Neural cell (in vitro differentiated cells): ENCODE measurements at regions not wholly inside any gene's neighbourhood (a gene's known extent, or its start where the extent isn't known, plus 50 kb on each side); places are given as distances from the start of the nearest gene placed in this dataset.

ENCODE experiments used
- H2AFZ ChIP-seq: fragments of 200-600, 300-800 bp; sonication (generic), shearing (Covaris generic); 2 replicates; pipeline ENCODE4 v1.6.0; 2014; ENCODE audit warnings: low read depth, mild to moderate bottlenecking, antibody characterized with exemption, low read length, moderate library complexity
- H3F3A ChIP-seq: fragments of 200-600 bp; shearing (Covaris generic); 2 replicates; pipeline ENCODE4 v1.6.1; 2016; ENCODE audit warnings: mild to moderate bottlenecking, moderate library complexity, mixed read lengths, antibody characterized with exemption, low read length; ENCODE audit not compliant: insufficient read depth, poor library complexity, severe bottlenecking
- H3K27ac ChIP-seq: fragments of 200-600, 300-800 bp; sonication (generic), shearing (Covaris generic); 2 replicates; pipeline ENCODE4 v1.5.1; 2014; ENCODE audit warnings: mild to moderate bottlenecking, low read length, moderate library complexity
- H3K27me3 ChIP-seq: fragments of 300-800, 200-600 bp; sonication (generic), shearing (Covaris generic); 2 replicates; pipeline ENCODE4 v1.6.0; 2014; ENCODE audit warnings: mild to moderate bottlenecking, low read depth, low read length, moderate library complexity; ENCODE audit not compliant: insufficient read depth
- H3K36me3 ChIP-seq: fragments of 300-800, 200-600 bp; sonication (generic), shearing (Covaris generic); 2 replicates; pipeline ENCODE4 v1.5.1; 2014; ENCODE audit warnings: mild to moderate bottlenecking, antibody characterized with exemption, low read length, moderate library complexity; ENCODE audit not compliant: insufficient read depth
- H3K4me2 ChIP-seq: fragments of 300-800, 200-600 bp; sonication (generic), shearing (Covaris generic); 2 replicates; pipeline ENCODE4 v1.6.0; 2014; ENCODE audit warnings: mild to moderate bottlenecking, low read length
- H3K4me3 ChIP-seq: fragments of 300-800, 200-600 bp; sonication (generic), shearing (Covaris generic); 2 replicates; pipeline ENCODE4 v1.5.1; 2014; ENCODE audit warnings: mild to moderate bottlenecking, low read length, moderate library complexity
- H3K79me2 ChIP-seq: fragments of 200-600 bp; shearing (Covaris generic); replicated peaks from 2 replicates; pipeline ENCODE4 v1.6.0; 2014; ENCODE audit warnings: mild to moderate bottlenecking, low read length, moderate library complexity; ENCODE audit not compliant: insufficient read depth
- H3K9ac ChIP-seq: fragments of 300-800, 200-600 bp; sonication (generic), shearing (Covaris generic); 2 replicates; pipeline ENCODE4 v1.6.1; 2016; ENCODE audit warnings: mild to moderate bottlenecking, low read length, mixed read lengths
- H3K9me2 ChIP-seq: fragments of 200-600 bp; shearing (Covaris generic); 2 replicates; pipeline ENCODE4 v1.6.1; 2016; ENCODE audit warnings: mild to moderate bottlenecking, low read length, mixed read lengths; ENCODE audit not compliant: insufficient read depth
- H3K9me3 ChIP-seq: fragments of 200-600, 300-800 bp; sonication (generic), shearing (Covaris generic); 2 replicates; pipeline ENCODE4 v1.6.1; 2016; ENCODE audit warnings: mild to moderate bottlenecking, mixed run types, low read length, moderate library complexity, mixed read lengths
- H4K20me1 ChIP-seq: fragments of 200-600 bp; shearing (Covaris generic); 2 replicates; pipeline ENCODE4 v1.6.1; 2016; ENCODE audit warnings: mild to moderate bottlenecking, mixed run types; ENCODE audit not compliant: insufficient read depth
- EP300 ChIP-seq: fragments of 450-650 bp; conservative IDR thresholded peaks from 2 replicates; pipeline ENCODE4 v1.6.1; 2014; ENCODE audit warnings: antibody characterized with exemption, mild to moderate bottlenecking, moderate library complexity; ENCODE audit not compliant: poor library complexity, severe bottlenecking
- EZH2 ChIP-seq: fragments of 200-600, 300-800 bp; shearing (Covaris generic), sonication (generic); IDR thresholded peaks from 2 replicates; pipeline ENCODE4 v1.6.1; 2014; ENCODE audit warnings: antibody characterized with exemption, low read length, borderline replicate concordance, mild to moderate bottlenecking; ENCODE audit not compliant: insufficient read depth, poor library complexity, severe bottlenecking
- MXI1 ChIP-seq: fragments of 450-650 bp; conservative IDR thresholded peaks from 2 replicates; pipeline ENCODE4 v1.6.1; 2014; ENCODE audit warnings: antibody characterized with exemption, mild to moderate bottlenecking; ENCODE audit not compliant: poor library complexity, severe bottlenecking
- POLR2AphosphoS5 ChIP-seq: IDR thresholded peaks from 2 replicates; pipeline ENCODE4 v1.6.1; 2012
- RAD21 ChIP-seq: fragments of 450-650 bp; conservative IDR thresholded peaks from 2 replicates; pipeline ENCODE4 v1.6.1; 2014; ENCODE audit warnings: antibody characterized with exemption, mild to moderate bottlenecking, moderate library complexity
- REST ChIP-seq: IDR thresholded peaks from 2 replicates; pipeline ENCODE4 v1.6.1; 2012; ENCODE audit warnings: borderline replicate concordance
- SMC3 ChIP-seq: fragments of 450-650 bp; conservative IDR thresholded peaks from 2 replicates; pipeline ENCODE4 v1.6.1; 2014; ENCODE audit warnings: antibody characterized with exemption, mild to moderate bottlenecking, moderate library complexity; ENCODE audit not compliant: poor library complexity
- TAF1 ChIP-seq: IDR thresholded peaks from 2 replicates; pipeline ENCODE4 v1.6.1; 2012; ENCODE audit warnings: low read depth
- TF ChIP-seq, protein P1 (sequence below): fragments of 450-650 bp; IDR thresholded peaks from 2 replicates; pipeline ENCODE4 v1.5.1; 2014; ENCODE audit warnings: antibody characterized with exemption, mild to moderate bottlenecking, moderate library complexity; ENCODE audit not compliant: poor library complexity, severe bottlenecking

DNA sequence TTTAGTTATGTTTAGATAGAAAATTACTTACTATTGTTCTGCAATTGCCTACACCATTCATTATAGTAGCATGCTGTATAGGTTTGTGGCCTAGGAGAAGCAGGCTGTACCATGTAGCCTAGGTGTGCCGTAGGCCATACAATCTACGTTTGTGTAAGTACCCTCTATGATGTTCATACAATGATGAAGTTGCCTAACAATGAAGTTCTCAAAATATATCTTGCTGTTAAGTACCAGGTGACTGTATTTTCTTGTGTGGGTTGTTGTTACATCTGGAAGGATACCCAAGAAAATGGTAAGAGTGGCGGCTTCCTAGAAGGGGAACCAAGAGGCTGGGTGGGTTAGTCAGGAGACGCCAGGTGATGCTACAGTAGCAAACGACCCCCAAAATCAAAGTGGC is 88.3 kb upstream of the FOXF1 start:
- no peak overlapping the region for H3K4me2 ChIP-seq
- no peaks in the 10 kb centered on the region for H3K9me3 ChIP-seq
- no peaks in the 10 kb centered on the region for H3K9me2 ChIP-seq
- no peak overlapping the region for H2AFZ ChIP-seq
- H3K4me3 ChIP-seq: no peak overlapping the region
- TF ChIP-seq, protein P1, sequence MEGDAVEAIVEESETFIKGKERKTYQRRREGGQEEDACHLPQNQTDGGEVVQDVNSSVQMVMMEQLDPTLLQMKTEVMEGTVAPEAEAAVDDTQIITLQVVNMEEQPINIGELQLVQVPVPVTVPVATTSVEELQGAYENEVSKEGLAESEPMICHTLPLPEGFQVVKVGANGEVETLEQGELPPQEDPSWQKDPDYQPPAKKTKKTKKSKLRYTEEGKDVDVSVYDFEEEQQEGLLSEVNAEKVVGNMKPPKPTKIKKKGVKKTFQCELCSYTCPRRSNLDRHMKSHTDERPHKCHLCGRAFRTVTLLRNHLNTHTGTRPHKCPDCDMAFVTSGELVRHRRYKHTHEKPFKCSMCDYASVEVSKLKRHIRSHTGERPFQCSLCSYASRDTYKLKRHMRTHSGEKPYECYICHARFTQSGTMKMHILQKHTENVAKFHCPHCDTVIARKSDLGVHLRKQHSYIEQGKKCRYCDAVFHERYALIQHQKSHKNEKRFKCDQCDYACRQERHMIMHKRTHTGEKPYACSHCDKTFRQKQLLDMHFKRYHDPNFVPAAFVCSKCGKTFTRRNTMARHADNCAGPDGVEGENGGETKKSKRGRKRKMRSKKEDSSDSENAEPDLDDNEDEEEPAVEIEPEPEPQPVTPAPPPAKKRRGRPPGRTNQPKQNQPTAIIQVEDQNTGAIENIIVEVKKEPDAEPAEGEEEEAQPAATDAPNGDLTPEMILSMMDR: no peak
- TF ChIP-seq EP300 (no peak), SMC3 (no peak), POLR2AphosphoS5 (no peak), REST (no peak), RAD21 (no peak), EZH2 (no peak), MXI1 (no peak), TAF1 (no peak)
- no peaks in the 10 kb centered on the region for H3K27me3 ChIP-seq
- no peak overlapping the region for H3K9ac ChIP-seq
- H3K36me3 ChIP-seq: no peaks in the 10 kb centered on the region
- no peaks in the 10 kb centered on the region for H3F3A ChIP-seq
- no peaks in the 10 kb centered on the region for H4K20me1 ChIP-seq
- H3K27ac ChIP-seq: no peak overlapping the region
- no peaks in the 10 kb centered on the region for H3K79me2 ChIP-seq

DNA sequence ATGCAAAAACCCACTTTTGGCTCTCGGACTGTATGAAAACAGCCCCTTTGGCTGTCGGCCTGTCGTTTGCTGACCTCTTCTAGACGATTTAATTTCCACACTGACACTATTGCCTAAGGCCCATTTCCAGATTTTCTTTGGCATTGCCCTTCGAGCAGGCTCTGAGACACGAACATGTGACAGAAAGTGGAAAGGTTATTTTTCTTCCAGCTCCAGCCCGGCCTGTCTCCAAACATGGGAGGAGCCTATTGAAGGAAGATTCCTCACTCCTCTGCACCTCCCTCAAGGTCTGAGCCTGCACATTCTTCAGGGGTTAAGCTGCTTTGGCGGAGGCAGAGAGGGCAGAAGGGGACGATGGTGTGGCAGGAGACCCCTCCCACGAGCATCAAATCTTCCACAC is 85.9 kb upstream of the FOXF1 start:
- Histone ChIP-seq H3K79me2 (no peaks in the 10 kb centered on the region), H3K4me2 (no peak overlapping the region), H4K20me1 (no peaks in the 10 kb centered on the region), H3K36me3 (no peaks in the 10 kb centered on the region), H3K4me3 (no peak overlapping the region), H3K9me2 (no peaks in the 10 kb centered on the region), H3K27me3 (no peaks in the 10 kb centered on the region), H3F3A (no peaks in the 10 kb centered on the region), H2AFZ (no peak overlapping the region), H3K9me3 (no peaks in the 10 kb centered on the region), H3K9ac (no peak overlapping the region), H3K27ac (no peak overlapping the region)
- TF ChIP-seq EZH2 (no peak), SMC3 (no peak), TAF1 (no peak), MXI1 (no peak), EP300 (no peak), REST (no peak), POLR2AphosphoS5 (no peak), RAD21 (no peak)
- TF ChIP-seq, protein P1: no peak
